GM23248 (cell line): ENCODE measurements at regions not wholly inside any gene's neighbourhood (a gene's known extent, or its start where the extent isn't known, plus 50 kb on each side); places are given as distances from the start of the nearest gene placed in this dataset.

ENCODE experiments used
- EZH2 ChIP-seq: fragments of 200-600 bp; sonication (generic); IDR thresholded peaks from 2 replicates; pipeline ENCODE4 v1.6.1; 2018; ENCODE audit warnings: antibody characterized with exemption, mild to moderate bottlenecking; ENCODE audit not compliant: insufficient read depth, poor library complexity, severe bottlenecking
- EZH2phosphoT487 ChIP-seq: fragments of 200-600 bp; sonication (generic); IDR thresholded peaks from 2 replicates; pipeline ENCODE4 v1.6.1; 2018; ENCODE audit warnings: antibody characterized with exemption, moderate library complexity, mild to moderate bottlenecking, low read depth; ENCODE audit not compliant: insufficient read depth

GRCh38 chr5:3925022-3925421 lies 329.4 kb downstream of the IRX1 start:
- no peak for TF ChIP-seq EZH2phosphoT487
- no peak for TF ChIP-seq EZH2
